ENCODE measurements at regions not wholly inside any gene's neighbourhood (a gene's known extent, or its start where the extent isn't known, plus 50 kb on each side); places are given as distances from the start of the nearest gene placed in this dataset.
"Not testable (repeated sequence)": the region's sequence is repeated elsewhere in the genome, so short reads cannot be mapped to it uniquely, and the experiment has no call there.

DNA sequence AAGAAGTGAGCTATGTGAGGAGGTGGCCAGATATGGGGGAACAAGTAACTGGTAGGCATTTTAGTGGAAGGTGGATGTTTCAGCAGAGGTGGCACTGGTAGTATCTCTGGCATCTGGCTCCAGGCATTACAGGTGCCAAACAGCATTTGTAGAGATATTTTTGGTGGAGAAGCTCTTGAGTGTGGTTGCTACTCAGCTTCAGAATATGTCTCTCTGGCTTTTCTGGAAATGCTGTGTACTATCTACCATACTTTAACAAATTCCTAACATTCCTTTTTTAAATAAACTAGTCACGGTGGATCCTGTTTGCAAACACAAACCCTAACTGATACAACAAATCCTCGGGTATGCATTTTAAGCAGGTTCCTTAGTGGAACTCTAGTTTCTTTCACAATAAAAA, 128.0 kb downstream of the BARX2 start:
- no peak for DNase-seq (ENCODE audit: low read depth in 2 of 2, low spot score in 1 of 2)

DNA sequence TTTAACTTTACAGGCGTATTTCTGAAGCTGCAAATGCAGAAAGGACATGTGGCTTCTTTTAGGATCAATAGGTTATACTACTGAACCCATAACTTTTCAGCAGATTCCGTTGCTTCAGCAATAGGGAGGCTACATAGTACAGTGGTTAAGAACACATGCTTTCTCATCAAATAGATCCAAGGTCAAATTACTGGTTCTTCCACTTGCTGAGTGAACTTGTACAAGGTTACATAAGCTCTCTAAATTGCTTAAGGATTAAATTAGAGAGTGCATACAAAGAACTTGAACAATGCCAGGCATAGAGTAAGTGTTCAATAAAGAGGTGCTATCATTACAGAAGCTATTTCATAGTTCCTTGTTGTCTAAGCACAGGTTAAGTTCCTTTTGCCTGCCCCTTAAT, 129.6 kb downstream of the BARX2 start:
- no peak for DNase-seq (ENCODE audit: low read depth in 2 of 2, low spot score in 1 of 2)

DNA sequence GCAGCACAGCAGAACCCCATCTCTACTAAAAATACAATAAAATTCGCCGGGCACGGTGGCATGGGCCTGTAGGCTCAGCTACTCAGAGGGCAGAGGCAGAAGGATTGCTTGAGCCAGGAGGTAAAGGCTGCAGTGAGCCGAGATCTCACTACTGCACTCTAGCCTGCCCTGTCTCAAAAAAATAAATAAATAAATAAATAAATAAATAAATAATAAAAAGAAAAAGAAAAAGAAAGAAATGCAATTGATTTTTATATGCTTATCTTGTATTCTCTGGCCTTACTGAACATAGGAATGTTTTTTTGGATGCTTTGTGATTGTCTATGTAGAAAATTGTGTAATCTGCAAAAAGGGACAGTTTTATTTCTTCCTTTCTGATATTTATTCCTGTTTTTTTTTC, 132.5 kb downstream of the BARX2 start:
- DNase-seq (ENCODE audit: low read depth in 2 of 2, low spot score in 1 of 2): no peak

DNA sequence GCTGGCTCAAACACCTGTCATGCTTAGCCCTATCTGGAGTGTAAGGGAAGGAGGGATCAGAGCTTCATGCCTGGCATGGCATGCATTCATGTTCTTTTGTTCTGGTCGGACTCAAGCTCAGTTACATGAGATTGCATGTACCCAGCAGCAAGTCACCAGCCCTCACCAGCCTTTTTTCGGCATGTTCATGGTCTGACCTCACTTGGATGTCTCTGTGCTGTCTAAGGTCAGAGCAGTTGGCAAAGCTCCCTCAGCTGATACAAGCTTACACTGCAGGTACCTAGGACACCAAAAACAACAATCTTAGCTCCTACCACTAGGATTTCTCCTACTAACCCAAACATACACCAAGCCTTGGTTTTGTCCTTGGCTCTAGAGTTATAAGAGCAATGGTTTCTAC, 152.6 kb downstream of the BARX2 start:
- no peak for DNase-seq (ENCODE audit: low read depth in 2 of 2, low spot score in 1 of 2)

DNA sequence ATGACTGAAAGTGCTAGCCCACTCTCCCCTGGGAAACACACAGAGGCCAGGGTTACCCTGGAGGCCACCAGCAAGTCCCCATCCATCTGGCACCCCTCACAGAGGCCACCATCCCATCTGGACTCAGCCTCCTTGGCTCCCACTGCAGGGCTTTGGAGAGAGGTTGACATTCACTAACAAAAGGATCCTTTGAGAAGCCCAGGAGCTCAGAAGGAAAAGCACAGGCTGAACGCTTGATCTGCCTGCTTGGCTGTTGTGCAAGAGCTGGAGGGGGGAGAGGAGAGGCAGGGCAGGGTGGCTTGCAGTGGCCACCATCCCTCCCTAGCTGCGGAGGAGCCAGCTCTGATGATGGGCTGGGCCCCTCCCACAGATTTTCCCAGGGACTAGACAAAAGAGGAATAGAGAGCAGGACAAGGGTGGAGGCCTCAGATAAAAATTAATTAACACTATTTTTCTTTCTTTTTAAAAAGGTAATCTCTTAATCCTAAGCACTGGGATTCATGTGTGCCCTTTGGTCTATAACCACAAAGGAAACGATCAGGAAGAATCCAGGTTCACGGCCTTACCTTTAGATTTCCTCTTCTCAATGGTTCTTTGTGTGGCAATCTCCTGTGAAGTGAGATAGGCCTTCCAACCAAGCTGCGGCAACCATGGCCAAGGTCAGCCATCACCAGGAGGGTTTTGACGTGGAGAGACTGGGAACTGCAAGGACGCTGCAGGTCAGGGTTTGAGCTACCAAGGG, 154.7 kb downstream of the BARX2 start:
- no peak for DNase-seq (ENCODE audit: low read depth in 2 of 2, low spot score in 1 of 2)

DNA sequence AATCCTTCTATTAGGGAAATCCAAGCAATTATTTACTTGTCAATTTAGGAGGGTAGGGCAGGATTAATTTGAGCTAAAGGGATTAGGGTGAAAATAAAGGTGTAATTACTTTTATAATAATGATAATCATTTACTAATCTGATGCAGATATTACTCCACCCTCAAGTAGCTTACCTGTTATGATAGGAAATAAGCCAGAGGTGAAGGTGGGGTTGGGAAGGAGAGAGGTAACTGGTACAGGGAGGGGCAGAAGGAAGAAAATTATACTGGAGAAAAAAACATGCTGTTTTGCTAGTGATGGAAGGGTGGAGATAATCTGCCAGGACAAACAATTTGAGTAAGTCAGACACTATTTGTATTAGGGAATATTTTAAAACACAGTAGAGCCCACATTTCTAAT, 157.7 kb downstream of the BARX2 start:
- no peak for DNase-seq (ENCODE audit: low read depth in 2 of 2, low spot score in 1 of 2)

DNA sequence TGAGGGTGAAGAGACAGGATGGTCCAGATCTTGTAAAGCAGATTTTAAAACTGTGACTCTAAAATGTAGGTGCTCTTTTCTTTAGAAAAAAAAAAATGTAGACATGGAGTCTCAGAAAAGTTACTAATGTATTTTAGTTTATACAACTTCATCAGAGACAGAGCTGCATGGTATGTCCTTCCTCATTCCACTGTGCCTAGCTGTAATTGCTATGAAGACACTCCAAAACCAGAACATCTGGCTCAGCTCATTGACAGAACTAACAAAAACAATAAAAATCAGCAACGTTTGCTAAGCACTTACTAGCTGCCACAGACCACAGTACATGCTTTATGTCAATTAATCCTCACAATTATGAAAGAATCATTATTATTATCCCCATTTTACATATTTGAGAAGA, 160.7 kb downstream of the BARX2 start:
- no peak for DNase-seq (ENCODE audit: low read depth in 2 of 2, low spot score in 1 of 2)

DNA sequence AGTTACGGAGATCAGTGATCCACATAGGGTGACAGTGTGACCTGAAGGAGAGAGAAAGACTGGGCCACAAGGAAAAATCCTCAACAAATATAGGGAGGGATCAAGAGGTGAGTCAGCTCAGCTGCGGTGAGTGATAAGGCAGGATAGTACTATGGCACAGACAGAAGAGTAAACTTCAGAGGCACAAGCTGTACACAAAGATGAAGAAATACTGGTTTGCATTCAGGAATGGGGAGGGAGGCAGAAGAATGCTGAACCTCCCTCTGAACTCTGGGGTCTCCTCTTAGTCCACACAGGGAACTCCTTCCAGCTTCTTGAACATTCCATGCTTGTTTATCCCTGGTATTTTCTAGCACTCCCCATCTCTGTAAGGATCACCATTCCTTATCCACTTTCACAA, 162.7 kb downstream of the BARX2 start:
- no peak for DNase-seq (ENCODE audit: low read depth in 2 of 2, low spot score in 1 of 2)

DNA sequence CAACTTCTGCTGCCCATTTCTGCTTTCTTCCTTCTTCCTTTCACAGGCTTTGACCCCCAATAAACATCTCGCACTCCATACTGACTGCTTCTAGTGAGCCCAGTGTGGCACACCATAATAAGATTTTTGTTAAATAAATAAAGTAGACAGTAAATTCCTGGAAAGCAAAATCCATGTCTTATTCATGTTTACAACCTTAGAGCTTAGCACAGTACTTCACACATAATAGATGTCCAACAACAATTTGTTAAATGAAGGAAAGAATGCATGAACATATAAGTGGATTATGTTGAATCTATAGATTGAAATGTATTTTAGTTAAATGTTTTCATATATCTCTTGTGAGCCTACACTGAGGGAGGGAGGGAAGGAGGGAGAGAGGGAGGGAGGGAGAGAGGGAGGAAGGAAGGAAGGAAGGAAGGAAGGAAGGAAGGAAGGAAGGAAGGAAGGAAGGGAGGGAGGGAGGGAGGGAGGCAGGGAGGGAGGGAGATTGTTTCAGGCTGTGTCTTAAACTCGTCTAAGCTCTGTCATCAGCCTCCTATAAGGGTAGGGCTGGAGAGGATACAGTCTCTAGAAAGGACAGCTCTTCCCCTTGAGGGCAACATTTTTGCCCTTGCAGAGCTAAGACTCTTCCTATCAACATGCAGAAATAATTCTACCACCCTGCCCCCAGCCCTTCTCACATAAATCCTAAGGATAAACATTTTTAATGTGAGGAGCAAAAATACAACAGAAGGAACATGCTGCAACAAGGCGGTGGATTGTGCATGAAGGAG, 168.1 kb downstream of the BARX2 start:
- no peak for DNase-seq (ENCODE audit: low read depth in 2 of 2, low spot score in 1 of 2)

DNA sequence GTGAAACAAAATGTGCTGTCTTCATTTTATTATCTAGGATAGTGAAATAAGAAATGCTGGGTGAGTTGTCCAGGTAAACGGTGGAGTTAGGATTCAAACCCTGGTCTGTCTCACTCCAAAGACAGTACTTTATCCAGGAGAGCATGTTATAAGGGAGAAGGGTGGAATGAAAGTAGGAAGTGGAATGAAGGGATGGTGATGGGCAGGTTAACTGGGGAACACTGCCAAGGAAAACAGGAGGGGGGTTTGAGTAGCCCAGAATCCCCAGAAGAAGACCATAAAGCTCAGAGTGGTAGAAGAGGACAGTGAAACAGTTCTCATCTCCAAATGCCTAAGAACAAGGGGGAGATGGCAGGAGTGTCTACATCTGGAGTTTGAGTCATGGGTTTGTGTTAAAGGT, 169.0 kb downstream of the BARX2 start:
- no peak for DNase-seq (ENCODE audit: low read depth in 2 of 2, low spot score in 1 of 2)

DNA sequence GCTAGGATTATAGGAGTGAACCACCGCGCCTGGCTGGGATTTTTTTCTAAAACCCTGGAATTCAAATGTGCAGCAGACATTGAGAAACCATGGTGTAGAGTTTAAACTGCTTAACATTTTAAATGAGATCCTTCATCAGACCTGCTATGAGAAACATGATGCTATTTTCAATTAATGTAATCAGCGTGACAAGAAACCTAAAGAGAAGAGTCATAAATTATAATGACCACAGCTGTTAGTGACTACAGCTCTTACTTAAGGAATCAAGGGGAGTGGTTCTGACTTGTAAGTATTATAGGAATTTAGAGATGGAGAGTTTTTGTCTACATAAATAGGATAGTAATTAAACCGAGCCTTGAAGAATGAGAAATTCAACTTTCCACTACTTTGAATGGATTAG, 170.6 kb downstream of the BARX2 start:
- no peak for DNase-seq (ENCODE audit: low read depth in 2 of 2, low spot score in 1 of 2)

DNA sequence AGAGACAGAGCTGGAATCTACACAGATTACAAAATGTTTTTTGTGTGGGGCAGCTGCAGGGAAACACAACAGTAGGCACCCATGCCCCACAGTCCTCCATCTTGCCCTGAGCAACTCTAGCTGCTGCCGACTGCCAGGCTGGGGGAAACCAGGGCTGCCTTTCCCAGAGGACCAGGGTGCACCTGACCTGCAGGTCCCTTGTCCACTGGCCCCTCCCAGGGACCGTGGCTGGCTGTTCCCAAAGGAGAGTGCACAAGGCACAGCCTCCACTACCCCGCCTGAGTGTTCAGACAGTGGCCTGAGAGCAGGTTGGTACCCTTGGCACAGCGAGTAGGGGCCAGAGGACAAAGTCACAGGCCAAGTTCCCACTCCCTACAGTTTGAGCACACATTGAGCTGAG, 181.8 kb downstream of the BARX2 start:
- DNase-seq (ENCODE audit: low read depth in 2 of 2, low spot score in 1 of 2): no peak

DNA sequence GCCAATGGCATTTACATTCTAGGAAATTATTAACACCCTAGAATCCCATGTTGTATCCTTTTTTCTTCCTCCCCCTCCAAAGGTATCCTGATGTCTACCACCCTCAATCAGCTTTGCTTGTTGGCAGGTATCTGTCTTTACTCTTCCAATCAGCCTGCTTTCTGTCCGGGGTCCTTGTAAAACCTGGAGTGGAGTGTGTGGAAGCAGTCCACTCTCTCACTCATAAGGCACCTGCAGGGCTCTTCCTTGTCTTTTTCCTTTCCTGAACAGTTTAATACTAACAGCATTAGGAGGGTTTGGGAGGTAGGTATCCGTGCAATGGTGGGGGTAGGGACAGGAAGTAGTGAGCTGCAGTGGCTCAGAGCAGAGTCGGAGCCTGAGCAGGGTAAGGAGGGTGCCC, 193.4 kb downstream of the BARX2 start:
- DNase-seq (ENCODE audit: low read depth in 2 of 2, low spot score in 1 of 2): no peak

DNA sequence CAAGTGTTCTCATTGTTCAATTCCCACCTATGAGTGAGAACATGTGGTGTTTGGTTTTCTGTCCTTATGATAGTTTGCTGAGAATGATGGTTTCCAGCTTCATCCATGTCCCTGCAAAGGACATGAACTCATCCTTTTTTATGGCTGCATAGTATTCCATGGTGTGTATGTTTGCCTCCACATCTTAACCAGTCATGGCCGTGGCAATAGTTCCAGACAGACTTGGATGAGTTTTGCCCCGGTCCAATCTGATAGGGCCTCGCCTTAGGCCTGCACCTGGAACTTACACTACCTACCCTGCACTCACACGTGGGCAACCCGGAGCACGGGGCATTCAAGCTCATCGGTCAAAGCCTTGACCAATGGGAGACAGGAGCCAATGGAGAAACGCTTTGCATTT, 197.0 kb downstream of the BARX2 start:
- DNase-seq (ENCODE audit: low read depth in 2 of 2, low spot score in 1 of 2): not testable (repeated sequence)

DNA sequence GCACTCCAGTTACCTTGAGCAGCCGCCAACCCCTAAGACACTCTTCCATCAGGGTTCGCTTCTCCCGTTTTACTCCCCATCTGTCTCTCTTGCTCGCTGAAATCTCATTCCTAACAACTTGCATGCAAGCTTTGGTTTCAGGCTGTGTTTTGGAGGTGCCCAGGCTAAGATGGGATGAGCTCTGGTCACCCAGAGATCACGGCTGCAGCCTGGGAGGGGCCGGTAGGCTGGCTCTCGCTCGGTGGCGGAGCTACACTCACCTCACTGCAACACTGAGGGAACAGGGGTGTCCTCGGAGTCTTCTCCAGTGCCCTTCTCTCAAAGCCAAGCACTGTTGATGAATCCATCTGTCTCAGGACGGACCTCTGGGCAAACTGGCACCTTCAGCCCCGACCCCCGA, 197.5 kb downstream of the BARX2 start:
- DNase-seq (ENCODE audit: low read depth in 2 of 2, low spot score in 1 of 2): no peak

DNA sequence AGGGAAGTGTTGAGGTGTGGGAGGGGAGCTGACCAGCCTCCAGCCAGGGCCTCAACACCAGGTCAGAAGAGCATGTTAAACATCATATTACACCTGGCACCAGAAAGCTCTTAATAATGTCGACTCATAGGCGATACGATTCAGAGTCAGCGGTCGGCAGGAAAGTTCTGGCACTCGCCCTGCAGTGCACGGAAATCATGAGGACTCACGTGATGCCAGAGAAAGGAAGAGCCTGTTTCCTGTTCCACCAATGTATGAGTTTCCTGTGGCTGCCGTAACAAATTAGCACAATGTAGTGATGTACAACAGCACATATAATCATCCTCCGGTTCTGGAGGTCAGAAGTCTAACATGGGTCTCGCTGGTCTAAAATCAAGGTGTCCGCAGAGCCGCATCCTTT, 198.8 kb downstream of the BARX2 start:
- no peak for DNase-seq (ENCODE audit: low read depth in 2 of 2, low spot score in 1 of 2)

DNA sequence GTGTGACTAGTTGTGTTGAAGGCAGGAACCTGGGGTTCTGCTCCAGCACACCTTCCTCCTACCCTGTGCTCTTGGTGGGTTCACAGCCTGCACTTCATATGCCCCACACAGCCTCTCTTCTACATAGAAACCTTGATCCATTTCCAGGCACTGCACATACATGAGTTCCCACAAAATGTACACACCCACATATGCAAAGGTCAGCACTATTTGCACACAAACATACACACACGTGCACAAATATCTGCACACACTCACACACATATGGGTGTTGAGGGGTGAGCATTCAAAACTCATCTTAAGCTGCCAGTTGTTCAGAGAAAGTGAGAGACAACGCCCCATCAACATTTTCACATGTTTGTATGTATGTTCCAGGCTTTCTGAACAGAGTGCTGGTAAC, 201.0 kb downstream of the BARX2 start:
- DNase-seq (ENCODE audit: low read depth in 2 of 2, low spot score in 1 of 2): no peak

DNA sequence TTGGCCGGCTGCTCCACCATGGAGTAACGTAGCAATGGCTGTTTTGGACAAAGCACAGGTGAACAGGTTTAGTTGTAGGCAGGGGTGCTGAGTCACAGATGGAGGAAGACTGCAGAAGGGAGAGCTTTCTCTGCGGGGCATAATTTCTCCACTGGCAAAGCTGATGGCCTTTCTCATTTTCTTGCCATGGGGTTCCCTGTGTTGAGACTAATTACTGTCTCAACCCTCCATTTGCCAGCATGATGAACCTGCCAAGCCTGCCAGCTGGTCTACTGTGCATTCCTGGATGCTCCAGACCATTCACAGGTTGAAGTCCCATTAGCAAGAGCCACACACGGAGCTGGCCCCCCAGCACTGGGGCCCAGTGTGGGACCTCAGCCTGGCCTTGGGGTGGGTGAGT, 202.4 kb downstream of the BARX2 start:
- no peak for DNase-seq (ENCODE audit: low read depth in 2 of 2, low spot score in 1 of 2)

DNA sequence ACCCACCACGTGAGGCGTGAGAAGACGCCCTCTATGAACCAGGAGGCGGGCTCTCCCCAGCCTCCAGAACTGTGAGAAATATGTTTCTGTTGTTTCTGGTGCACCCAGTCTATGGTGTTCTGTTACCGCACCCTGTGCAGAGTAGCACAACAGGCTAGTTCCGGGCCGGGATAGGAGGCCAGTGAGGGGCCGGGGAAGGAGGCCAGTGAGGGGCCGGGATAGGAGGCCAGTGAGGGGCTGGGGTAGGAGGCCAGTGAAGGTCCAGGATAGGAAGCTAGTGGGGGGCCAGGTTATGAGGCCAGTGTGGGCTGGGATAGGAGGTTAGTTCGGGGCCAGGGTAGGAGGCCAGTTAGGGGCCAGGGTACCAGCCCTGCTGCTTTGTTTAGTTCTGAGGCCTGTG, 204.6 kb downstream of the BARX2 start:
- DNase-seq (ENCODE audit: low read depth in 2 of 2, low spot score in 1 of 2): no peak

DNA sequence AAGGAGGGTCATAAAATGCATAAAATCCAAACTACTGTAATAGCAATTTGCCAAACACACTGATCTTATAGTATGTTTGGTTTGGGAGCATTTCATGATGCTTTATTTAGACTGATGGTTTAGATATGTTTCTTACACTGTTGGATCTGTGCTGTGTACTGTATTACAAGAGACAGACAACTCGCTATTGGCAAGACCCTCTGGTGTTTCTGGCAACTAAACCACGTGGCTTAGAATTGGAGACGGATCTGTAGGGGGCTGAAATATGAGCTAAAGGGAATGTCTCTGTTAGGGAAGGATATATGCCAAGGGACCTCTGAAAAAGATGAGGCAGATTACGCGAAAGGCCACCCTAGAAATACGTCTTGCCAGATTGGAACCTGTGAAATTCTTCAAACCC, 208.7 kb downstream of the BARX2 start:
- DNase-seq (ENCODE audit: low read depth in 2 of 2, low spot score in 1 of 2): no peak

DNA sequence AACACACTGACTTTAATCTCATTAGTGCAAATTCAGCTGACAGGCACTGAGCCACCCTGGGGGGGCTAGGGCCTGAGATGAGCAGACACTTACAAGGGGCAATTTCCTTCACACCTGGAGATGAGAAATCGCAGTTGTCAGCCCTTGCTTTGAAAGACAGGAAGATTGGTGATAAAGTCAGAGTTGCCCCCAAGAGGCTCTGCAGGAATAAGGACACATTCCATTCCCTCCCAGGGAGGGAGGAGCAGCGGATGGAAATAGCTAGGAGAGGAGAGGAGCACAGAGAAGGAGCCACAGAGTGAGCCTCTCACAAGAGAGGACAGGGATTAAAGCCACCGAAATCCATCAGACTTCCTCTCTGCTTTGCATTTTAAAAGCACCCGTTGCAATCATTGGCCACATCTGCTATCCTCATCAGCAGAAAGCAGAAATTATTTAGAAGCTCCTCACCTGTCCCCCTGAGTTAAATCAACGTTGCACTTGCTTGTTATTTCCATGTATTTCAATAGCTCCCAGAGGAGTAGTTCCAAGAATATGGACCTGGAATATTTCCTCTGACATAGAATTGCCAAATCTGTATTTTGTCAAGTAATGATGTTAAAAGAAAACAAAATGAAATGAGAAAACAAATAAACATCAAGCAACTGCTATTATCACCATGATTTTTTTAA, 213.7 kb downstream of the BARX2 start:
- DNase-seq (ENCODE audit: low read depth in 2 of 2, low spot score in 1 of 2): no peak

DNA sequence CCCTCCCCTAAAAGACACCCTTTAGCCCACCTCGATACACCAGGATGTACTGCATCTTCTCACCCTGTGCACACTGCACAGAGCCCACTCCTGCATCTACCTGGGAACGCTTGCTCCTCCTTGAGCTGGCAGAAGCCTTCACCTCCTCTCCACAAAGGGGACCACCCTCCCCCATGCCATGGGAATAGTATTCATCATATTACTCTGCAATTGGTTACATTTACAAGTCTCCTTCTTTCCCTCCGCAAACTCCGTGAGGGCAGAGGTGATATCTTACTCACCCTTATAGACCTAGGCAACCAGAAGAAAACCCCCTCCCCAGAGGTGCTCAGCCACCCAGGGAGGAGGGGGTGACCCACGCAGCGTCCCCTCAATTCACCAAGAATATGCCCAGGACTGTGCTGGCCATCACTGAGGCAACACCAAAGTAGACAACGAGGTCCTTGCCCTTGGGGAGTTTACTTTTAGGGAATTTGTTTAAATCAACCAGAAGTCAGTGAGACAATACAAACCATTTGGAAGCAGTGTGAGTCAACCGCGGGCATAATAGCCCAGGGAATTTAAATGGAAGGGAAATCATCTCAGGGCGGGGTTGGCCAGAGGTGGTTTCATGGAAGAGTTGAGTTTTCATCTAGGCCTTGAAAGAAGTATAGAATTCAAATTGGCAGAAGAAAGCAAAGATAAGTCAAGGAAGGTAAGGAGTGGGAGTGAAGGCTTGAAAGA, 214.5 kb downstream of the BARX2 start:
- DNase-seq (ENCODE audit: low read depth in 2 of 2, low spot score in 1 of 2): no peak
